Amniotic stem cell (primary cell): ENCODE measurements at regions not wholly inside any gene's neighbourhood (a gene's known extent, or its start where the extent isn't known, plus 50 kb on each side); places are given as distances from the start of the nearest gene placed in this dataset.

Source experiments
- DNase-seq: peaks from one replicate; lab custom pipeline; 2025; lab: John Stamatoyannopoulos, UW

DNA sequence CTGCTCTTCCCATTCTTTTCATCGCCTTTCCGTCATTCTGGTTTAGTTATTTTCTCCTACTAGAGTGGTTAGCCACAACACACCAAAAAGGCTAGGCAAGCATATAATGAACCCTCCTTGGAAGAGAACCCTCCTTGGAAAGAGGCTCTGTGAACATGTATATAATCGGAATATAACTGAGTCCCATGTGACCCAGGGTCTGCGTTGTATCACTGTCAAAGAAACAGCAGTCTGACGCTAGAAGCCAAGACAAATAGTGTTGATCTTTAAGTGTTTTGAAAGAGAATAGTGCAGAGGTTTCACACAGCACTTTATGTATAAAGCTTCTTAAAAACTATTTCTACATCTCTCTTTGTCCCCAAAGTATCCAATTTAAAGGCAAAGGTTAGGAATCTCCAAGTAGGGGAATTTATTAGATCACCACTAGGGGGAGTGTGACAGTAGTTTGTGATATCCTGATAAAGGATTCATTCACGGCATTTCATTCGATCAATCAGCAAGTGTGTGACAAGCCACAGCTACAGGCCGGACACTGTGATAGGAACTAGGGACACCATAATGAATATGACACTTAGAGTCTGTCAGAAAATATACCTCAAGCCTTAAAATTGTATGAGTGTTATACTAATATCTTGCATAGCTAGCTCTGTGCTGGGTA is 395.3 kb downstream of the CD109 start:
- peak; percentile 41 for DNase-seq

DNA sequence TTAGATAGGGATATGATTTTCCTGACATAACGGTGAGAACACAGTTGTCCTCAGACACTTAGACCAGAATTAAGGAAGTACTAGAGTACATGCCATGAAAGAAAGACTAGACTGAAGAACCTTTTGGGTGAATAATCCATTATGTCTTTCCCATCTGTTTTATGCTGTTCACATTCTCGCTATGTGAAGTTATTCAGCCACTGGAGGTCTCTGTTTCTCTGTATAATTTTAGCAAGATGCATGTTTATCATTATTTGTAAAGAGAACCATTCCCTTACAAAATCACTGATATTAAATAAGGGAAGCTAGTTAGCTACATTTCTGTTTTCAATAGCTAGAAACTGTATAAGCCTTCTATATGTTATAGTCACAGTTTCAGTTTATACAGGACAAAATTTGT is 391.9 kb downstream of the CD109 start:
- no peak for DNase-seq

GRCh38 chr6:74075896-74076295 is 379.9 kb downstream of the CD109 start:
- no peak for DNase-seq

- DNase-seq, result no peak
Observed at GRCh38 chr6:74075323-74075722, 379.3 kb downstream of the CD109 start.

DNA sequence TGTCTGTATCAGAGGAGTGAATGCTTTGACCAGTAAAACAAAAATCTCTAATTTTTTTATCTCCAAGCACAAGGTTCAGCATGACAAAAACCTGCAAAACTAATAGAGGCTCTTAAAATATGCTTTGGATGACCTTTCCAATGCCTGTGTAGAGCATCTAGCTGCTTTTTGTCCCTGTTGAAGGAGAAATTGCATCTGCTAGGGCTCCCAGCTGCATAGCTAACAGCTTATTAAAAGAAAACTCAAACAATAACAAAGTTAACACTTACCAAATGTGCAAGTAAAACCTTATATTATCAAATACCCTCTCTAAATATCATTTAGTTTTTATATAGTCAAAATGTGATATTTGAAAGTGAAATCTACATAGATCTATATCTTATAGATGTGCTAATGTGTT is 378.6 kb downstream of the CD109 start:
- no peak for DNase-seq

DNA sequence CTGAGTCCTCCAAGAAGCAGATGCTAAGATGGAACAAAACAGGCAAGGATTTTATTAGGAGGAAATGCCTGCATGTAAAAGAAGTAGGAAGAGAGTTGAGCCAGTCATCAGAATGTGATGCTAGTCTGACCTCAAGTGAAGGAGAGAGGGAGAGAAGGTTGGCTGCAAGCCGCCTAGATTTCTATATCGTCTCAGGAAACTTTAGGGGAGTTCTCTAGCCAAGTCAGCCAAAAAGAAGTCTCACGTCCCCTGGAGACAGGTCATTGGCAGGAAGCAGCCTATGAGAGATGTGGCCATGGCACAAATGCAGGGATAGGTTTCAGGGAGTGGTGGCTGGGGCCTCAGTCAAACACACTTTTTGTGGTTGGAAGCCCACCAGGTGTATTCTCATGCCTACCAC is 378.0 kb downstream of the CD109 start:
- DNase-seq, result no peak

GRCh38 chr6:74073429-74073828 is 377.4 kb downstream of the CD109 start:
- peak; percentile 29 for DNase-seq

DNA sequence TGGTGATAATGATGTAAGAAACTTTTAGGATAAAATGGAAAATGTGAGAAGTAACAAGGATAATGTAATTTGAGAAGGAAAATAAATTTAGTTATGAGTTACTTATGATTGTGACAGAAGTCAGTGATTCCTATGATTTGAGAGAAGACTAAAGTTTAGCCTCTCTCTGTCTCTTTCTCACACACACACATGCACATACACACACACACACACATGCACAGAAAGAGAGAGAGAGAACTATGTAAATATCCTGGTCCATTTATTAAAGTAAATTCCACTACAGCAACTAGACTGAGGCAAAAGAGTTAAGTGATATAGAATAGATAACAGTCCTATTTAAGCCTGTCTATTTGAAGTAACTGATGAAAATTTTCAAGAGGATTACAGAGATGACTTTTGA is 375.2 kb downstream of the CD109 start:
- DNase-seq, result no peak

DNA sequence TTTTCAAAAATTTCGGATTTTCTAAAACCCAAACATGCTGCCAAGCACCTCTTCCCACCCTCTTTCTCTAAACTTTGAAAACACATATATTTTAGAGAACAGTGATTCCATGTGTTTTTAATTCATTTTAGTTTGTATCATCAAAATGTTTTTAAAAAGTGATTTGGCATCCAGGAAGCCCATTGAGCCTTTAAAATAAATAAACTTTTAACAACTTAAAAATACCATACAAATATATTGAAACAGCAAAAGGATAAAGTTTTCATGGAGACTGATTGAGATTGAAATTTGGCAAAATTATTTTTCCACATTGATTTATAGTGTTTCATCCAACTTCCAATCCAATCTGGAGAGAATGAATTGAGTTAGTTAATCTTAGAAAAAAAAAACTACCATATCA is 374.7 kb downstream of the CD109 start:
- DNase-seq, result no peak

GRCh38 chr6:74070091-74070490 is 374.1 kb downstream of the CD109 start:
- no peak for DNase-seq

- no peak for DNase-seq
Observed at GRCh38 chr6:74069089-74069581, 373.1 kb downstream of the CD109 start.

DNA sequence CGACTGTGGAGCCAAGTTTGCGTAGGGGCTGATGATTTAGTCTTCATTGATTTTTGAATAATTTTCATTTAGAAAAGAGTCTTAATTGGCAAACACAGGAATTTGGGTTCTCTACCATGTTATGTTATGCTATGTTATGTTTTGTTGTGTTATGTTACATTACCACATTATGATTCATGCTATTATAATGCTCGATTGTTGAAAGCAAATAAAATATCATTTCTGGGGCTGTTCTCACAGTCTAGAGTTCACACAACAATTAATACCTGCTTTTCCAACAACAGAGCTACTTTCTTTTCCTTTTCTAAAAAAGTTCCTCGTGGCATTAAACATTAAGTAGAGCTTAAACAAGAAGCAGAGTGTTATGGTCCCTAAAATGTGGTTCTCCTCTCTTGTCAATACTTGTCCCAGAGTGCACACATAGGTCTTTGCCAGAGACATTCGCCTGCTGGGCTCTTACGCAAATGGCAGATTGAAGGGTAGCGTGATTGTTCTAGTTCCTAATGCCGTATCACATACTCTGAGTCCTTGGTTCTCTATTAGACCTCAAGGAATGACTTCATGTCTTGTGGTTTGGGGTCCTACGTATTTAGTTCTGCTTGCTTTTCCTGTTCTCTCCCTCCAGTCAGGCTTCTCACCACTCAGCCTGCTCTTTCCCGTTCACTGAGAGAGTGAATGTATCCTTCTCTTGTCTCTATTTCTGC is 370.3 kb downstream of the CD109 start:
- no peak for DNase-seq

DNA sequence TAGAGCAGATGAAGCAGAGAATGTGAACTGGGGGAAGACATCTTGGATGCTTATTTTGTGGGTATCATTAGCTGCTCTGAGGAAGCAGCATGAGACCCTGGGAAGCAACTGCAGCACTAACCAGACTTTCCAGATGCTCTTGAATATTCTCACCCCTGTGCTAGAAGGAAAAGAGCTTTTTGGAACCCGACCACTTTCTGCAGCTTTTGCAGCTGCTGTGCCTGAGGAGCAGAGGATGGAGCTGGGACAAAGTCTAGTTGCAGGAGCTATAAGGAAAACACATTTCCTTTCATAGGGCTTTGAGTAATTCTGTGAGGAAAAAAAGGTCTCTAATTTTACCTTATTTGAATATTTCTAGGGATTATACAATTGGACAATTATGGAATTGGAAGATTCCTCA is 369.7 kb downstream of the CD109 start:
- no peak for DNase-seq

DNA sequence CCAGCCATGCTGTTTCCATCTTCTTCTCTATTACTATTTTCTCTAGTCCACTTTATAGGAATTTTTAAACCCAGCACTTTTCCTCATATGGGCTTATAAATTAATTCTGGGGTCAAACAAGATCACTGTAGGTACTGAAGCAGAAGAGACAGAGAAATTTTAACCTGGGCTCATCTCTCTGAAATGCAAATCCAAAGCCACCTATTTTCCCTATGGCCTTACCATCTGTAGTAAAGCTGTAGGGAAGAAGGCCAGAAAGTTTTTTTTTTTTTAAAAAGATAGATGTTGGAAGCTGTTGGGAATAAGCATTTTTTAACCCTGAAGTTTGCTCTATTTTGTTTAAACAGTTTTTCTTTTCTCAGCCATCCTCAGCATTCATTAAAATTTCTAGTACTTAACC is 367.4 kb downstream of the CD109 start:
- DNase-seq, result no peak

GRCh38 chr6:74061201-74061600 is 365.2 kb downstream of the CD109 start:
- DNase-seq, result no peak

DNA sequence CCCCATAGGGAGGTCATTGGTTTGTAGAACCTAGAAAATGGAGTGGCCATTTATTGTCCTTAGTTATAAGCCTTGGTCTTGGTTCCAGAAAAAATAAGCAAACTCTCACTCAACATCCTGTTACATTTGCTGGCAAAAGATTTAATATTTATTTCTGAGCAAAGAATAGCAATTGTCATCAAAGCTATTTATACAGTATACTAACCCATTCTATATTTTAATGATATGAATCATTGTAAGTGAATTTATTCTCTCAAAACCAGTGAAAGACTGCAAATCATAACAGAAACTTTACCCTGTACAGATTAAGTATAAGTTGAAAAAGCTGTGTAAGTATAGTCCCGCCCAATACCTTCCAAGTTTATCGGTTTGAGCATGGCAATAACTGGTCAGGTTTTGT is 364.4 kb downstream of the CD109 start:
- no peak for DNase-seq

GRCh38 chr6:74058606-74059005 is 362.6 kb downstream of the CD109 start:
- DNase-seq, result no peak

DNA sequence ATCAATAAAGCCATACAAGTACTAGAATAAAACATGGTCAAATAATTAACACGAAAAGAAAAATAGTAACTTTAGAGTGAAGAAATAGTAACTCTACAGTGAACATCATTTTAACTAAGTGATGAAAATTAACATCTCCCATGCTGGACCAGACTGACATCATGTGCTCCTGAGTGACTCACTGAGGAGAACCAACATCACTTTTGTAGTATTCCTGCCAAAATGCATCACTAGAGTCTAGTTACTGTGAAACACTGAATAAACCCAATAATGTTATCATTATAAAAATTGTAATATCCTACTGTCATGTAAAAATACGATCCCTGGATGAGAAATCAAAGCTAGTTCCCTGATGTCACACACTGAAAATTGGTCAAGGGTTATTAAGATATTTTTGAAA is 361.3 kb downstream of the CD109 start:
- no peak for DNase-seq

DNA sequence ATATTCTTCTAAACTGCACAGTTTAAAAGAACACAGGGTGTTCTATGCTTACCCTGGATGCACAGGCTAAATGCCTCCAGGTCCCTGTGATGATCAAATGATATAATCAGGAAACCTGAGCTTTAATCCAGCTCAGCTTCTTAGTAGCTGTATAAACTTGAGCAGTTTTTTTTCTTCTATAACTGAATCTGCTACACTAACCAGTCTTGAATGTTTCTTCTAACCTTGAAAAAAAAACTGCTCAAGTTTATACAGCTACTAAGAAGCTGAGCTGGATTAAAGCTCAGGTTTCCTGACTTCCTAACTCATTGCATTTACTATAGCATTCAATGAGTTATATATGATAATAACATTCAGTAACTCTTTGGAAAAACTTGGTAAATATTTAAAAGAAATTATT is 358.2 kb downstream of the CD109 start:
- no peak for DNase-seq

DNA sequence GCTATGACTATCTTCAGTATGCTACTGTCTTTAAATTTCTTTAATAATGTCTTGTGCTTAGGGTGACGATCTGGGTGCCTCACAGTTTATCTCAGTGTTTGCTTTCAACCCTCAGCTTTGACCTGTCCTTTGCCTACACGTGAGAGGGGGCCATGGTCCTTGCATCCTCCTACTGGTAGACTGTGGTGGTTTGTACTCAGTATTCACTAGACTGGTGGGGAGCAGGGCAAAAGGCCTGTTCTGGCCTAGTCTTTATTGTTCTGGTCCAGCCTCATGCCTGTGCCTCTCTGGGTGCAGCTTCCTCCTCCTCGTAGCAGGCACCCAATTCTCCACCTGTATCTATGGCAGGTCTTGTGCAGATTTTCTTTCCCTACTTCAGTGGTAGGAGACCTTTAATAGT is 354.9 kb downstream of the CD109 start:
- DNase-seq, result no peak

- no peak for DNase-seq
Observed at GRCh38 chr6:74048387-74048786, 352.4 kb downstream of the CD109 start.

DNA sequence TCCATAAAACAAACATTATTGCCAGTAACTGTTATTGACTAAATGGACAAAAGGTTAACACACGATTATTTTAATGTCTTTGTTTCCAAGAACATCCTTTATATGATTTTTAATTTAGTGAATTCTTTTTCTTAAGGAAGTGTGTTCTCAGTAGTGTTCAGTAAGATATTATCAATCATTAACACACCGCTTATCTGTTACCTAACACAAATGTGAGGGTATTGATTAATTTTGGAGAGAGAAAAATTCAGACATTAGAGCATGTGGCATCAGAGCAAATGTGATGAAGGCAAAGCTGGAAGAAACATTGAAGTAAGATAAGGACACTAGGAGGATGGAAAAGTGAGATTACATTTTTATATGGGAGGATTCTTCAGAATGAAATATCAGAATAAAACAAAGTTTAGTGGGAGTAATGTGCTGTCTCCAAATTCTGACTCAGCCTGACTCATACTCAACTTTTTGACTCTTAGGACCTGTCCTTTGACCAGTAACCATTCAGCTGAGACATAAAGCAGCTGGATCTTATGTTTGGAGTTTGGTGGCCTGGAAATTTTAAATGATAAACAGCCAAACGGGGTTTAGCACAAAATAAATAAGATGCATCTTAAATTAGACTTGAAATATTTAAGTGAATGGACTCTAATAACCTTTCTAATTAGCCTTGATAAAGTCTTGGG is 348.6 kb downstream of the CD109 start:
- no peak for DNase-seq

DNA sequence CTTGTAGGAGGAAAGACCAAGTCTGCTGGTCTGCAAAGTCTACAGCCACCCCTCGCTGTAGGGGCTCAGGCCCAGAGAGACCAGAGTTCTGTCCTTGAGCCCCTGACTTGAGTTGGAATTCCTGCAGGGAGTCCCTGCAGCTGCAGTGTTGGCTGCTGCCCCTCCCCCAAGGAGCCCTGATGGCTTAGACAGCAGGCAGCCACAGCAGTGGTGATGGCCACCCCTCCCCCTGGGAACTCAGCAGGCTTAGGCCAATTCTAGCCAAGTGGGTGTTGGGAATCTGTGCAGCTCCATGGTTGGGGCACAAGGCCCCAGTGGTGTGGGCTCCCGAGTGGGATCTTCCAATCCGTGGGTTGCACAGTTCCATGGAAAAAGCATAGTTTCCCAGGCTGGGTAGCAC is 345.4 kb downstream of the CD109 start:
- DNase-seq, result no peak
